Esophagus muscularis mucosa (tissue), 4 donors: ENCODE measurements at regions not wholly inside any gene's neighbourhood (a gene's known extent, or its start where the extent isn't known, plus 50 kb on each side); places are given as distances from the start of the nearest gene placed in this dataset.

Source experiments
- DNase-seq: peaks from one replicate; pipeline ENCODE4 v3.0.0-alpha.2; 2017; ENCODE audit errors: extremely low spot score
- H3K27ac ChIP-seq, 4 donors: fragments of 200-600 bp; sonication (generic); replicated peaks in 1 of 4; 1 replicate in 3 of 4; 2 replicates in 1 of 4; pipeline ENCODE4 v1.5.1; 2016 to 2019; ENCODE audit warnings: mild to moderate bottlenecking in 1 of 4
- H3K27me3 ChIP-seq, 4 donors: fragments of 200-600 bp; sonication (generic); one replicate each; pipeline versions ENCODE4 v1.5.1 to v1.6.0; 2016 to 2019
- H3K36me3 ChIP-seq, 4 donors: fragments of 200-600 bp; sonication (generic); one replicate each; pipeline ENCODE4 v1.5.1; 2016 to 2019
- H3K4me1 ChIP-seq, 4 donors: fragments of 200-600 bp; sonication (generic); one replicate each; pipeline ENCODE4 v1.5.1; 2016 to 2019
- H3K4me3 ChIP-seq, 4 donors: fragments of 200-600 bp; sonication (generic); 1 replicate in 2 of 4; 2 replicates in 2 of 4; pipeline ENCODE4 v1.5.1; 2016 to 2019; ENCODE audit warnings: mild to moderate bottlenecking in 4 of 4, moderate library complexity in 1 of 4
- H3K9me3 ChIP-seq, 4 donors: fragments of 200-600 bp; sonication (generic); 1 replicate in 3 of 4; 2 replicates in 1 of 4; pipeline ENCODE4 v1.5.1; 2016 to 2019
- CTCF ChIP-seq, 3 experiments: fragments of 200-600 bp in 2 of 3; fragments of 450-650 bp in 1 of 3; sonication (generic) in 2 of 3; IDR thresholded peaks; one replicate each; pipeline ENCODE4 v1.5.1; 2017 to 2019; ENCODE audit warnings: antibody characterized with exemption in 3 of 3, mild to moderate bottlenecking in 2 of 3, moderate library complexity in 1 of 3
- EP300 ChIP-seq: sonication (generic); formaldehyde crosslinking; IDR thresholded peaks from one replicate; pipeline ENCODE4 v1.6.1; 2017; ENCODE audit warnings: antibody characterized with exemption
- POLR2A ChIP-seq: fragments of 450-650 bp; IDR thresholded peaks from one replicate; pipeline ENCODE4 v1.6.1; 2017; ENCODE audit warnings: antibody characterized with exemption, moderate library complexity, mild to moderate bottlenecking, low read depth
- POLR2AphosphoS5 ChIP-seq, 2 donors: sonication (generic); formaldehyde crosslinking; IDR thresholded peaks; one replicate each; pipeline ENCODE4 v1.6.1; 2017; ENCODE audit warnings: antibody characterized with exemption in 2 of 2
- WGBS: methylation state at CpG from one replicate; pipeline ENCODE4 v1.1.5; 2018; 5-methylcytosine and 5-hydroxymethylcytosine counted together
- intact Hi-C: fragments of 100-400 bp; cut with DNase I; formaldehyde crosslinking; loops from one replicate; pipeline ENCODE4 v1.15.1; 2023

- intact Hi-C loops: no loop called here
- Histone ChIP-seq H3K27ac (peak overlapping the region in 3 of 4 donors; percentile 49 to 65 (median 51)), H3K36me3 (no peaks in the 10 kb centered on the region), H3K9me3 (no peaks in the 10 kb centered on the region), H3K27me3 (no peaks in the 10 kb centered on the region), H3K4me3 (no peak overlapping the region), H3K4me1 (peaks cover 0 to 22% (median 19%) of the 10 kb centered on the region in 4 donors)
- WGBS: 65% methylated on average over 4 of the region's 4 CpGs
- no peak for TF ChIP-seq POLR2AphosphoS5 (IDR thresholded peaks at IDR 0.05)
- no peak for TF ChIP-seq CTCF (IDR thresholded peaks at IDR 0.05)
- no peak for TF ChIP-seq POLR2A
- TF ChIP-seq EP300: no peak
- DNase-seq: no peak
These were observed 143.6 kb upstream of the TNFAIP3 start for GRCh38 chr6:137723273-137724017.

GRCh38 chr6:137724018-137724403 lies 143.0 kb upstream of the TNFAIP3 start:
- no peak for DNase-seq
- Histone ChIP-seq H3K36me3 (no peaks in the 10 kb centered on the region), H3K27ac (no peak overlapping the region), H3K4me3 (no peak overlapping the region), H3K27me3 (no peaks in the 10 kb centered on the region), H3K4me1 (peaks cover 1 to 27% (median 25%) of the 10 kb centered on the region in 4 donors), H3K9me3 (no peaks in the 10 kb centered on the region)
- WGBS: 67% methylated on average over 3 of the region's 3 CpGs
- TF ChIP-seq CTCF (IDR thresholded peaks at IDR 0.05) (no peak), POLR2AphosphoS5 (IDR thresholded peaks at IDR 0.05) (no peak), EP300 (no peak), POLR2A (no peak)
- intact Hi-C loops: no loop called here

- no peak for TF ChIP-seq CTCF (IDR thresholded peaks at IDR 0.05)
- peak in 1 of 2 donors; percentile 20 for TF ChIP-seq POLR2AphosphoS5 (IDR thresholded peaks at IDR 0.05)
- H3K36me3 ChIP-seq: no peaks in the 10 kb centered on the region
- H3K9me3 ChIP-seq: no peaks in the 10 kb centered on the region
- H3K27me3 ChIP-seq: no peaks in the 10 kb centered on the region
- H3K27ac ChIP-seq: no peak overlapping the region
- intact Hi-C loops: no loop called here
- H3K4me1 ChIP-seq: peaks cover 8 to 34% (median 29%) of the 10 kb centered on the region in 4 donors
- DNase-seq: no peak
- H3K4me3 ChIP-seq: no peak overlapping the region
- WGBS: 85% methylated on average over 10 of the region's 10 CpGs
These were observed 142.4 kb upstream of the TNFAIP3 start for GRCh38 chr6:137724495-137725211.

DNA sequence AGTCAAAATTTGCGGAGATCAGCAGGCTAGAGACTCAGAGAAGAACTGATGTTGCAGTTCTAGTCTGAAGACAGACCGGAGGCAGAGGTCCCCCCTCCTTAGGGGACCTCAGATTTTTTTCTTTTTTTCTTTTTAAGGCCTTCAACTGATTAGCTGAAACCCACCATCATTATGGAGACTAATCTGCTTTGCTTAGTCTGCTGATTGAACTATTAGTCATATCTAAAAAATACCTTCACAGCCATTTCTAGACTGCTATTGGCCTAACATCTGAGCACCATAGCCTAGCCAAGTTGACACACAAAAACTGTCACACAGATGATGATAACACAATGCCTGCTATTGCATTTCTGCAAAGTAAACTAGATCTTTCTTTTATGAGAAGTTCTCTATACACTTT lies 141.1 kb upstream of the TNFAIP3 start:
- Histone ChIP-seq H3K4me3 (no peak overlapping the region), H3K27me3 (no peaks in the 10 kb centered on the region), H3K27ac (no peak overlapping the region), H3K4me1 (peaks cover 8 to 41% (median 29%) of the 10 kb centered on the region in 4 donors), H3K9me3 (no peaks in the 10 kb centered on the region), H3K36me3 (no peaks in the 10 kb centered on the region)
- TF ChIP-seq POLR2AphosphoS5 (IDR thresholded peaks at IDR 0.05) (no peak), EP300 (no peak), POLR2A (no peak), CTCF (IDR thresholded peaks at IDR 0.05) (no peak)
- 98% methylated on average over 2 of the region's 2 CpGs for WGBS
- intact Hi-C loops: no loop called here
- DNase-seq: no peak
